A549 (cell line): ENCODE measurements at regions not wholly inside any gene's neighbourhood (a gene's known extent, or its start where the extent isn't known, plus 50 kb on each side); places are given as distances from the start of the nearest gene placed in this dataset.

ENCODE experiments used
- ATAC-seq, 2 experiments: fragments of 200-7000 bp in 1 of 2; fragments of >200 bp in 1 of 2; cut with Nextera tagmentation in 1 of 2; cut with Tn5 transposase in 1 of 2; 3 replicates each; pipeline versions ENCODE4 v1.8.0 to v1.9.1; 2018 to 2020; ENCODE audit warnings: mild to moderate bottlenecking in 1 of 2, moderate library complexity in 1 of 2
- CTCF ChIA-PET: fragments of 300-600 bp; sonication (Branson Sonifier 250); formaldehyde crosslinking; extraction: SDS; loops from one replicate; lab custom pipeline; 2021; ENCODE audit warnings: antibody characterized with exemption, inconsistent platforms; lab: Yijun Ruan, JAX
- POLR2A ChIA-PET: fragments of 350-600 bp; formaldehyde crosslinking; extraction: SDS; loops from one replicate; lab custom pipeline; 2021; ENCODE audit warnings: antibody characterized with exemption, inconsistent platforms; lab: Yijun Ruan, JAX
- DNase-seq, 2 experiments: peaks; one replicate each; pipeline versions ENCODE4 v3.0.0 to v3.0.0-alpha.2; 2011 to 2016; ENCODE audit warnings: low read depth in 1 of 2, low spot score in 1 of 2
- FAIRE-seq: peaks from 2 replicates; lab custom pipeline; 2011; peaks lifted over from hg19 to GRCh38; lab: Jason Lieb, UNC
- H3K27ac ChIP-seq, 2 experiments: fragments of >200 bp; sonication (Bioruptor Twin); formaldehyde crosslinking; 3 replicates each; pipeline ENCODE4 v1.5.1; 2016 to 2017
- H3K4me1 ChIP-seq: fragments of >200 bp; sonication (Bioruptor Twin); formaldehyde crosslinking; 3 replicates; pipeline ENCODE4 v1.6.1; 2016
- H3K4me2 ChIP-seq: fragments of >200 bp; sonication (Bioruptor Twin); formaldehyde crosslinking; 3 replicates; pipeline ENCODE4 v1.6.1; 2016
- H3K4me3 ChIP-seq: fragments of >200 bp; sonication (Bioruptor Twin); formaldehyde crosslinking; 3 replicates; pipeline ENCODE4 v1.5.1; 2016
- H3K9me3 ChIP-seq: fragments of >200 bp; sonication (Bioruptor Twin); formaldehyde crosslinking; 3 replicates; pipeline ENCODE4 v1.6.1; 2016
- CBX2 ChIP-seq: fragments of 200-600 bp; sonication (generic); IDR thresholded peaks from 2 replicates; pipeline ENCODE4 v1.6.1; 2016; ENCODE audit warnings: low read depth, mild to moderate bottlenecking, borderline replicate concordance
- CBX8 ChIP-seq: fragments of 200-600 bp; sonication (generic); IDR thresholded peaks from 2 replicates; pipeline ENCODE4 v1.6.1; 2016
- CHD2 ChIP-seq: fragments of 150-350 bp; IDR thresholded peaks from 2 replicates; pipeline ENCODE4 v1.6.1; 2014; ENCODE audit warnings: low read length; ENCODE audit not compliant: partially characterized antibody
- EHMT2 ChIP-seq: fragments of 200-600 bp; sonication (generic); IDR thresholded peaks from 2 replicates; pipeline ENCODE4 v1.6.1; 2016; ENCODE audit warnings: antibody characterized with exemption, low read depth, mild to moderate bottlenecking, moderate library complexity
- EP300 ChIP-seq, 2 experiments: fragments of >200 bp; sonication (Bioruptor Twin); formaldehyde crosslinking; IDR thresholded peaks; 2 replicates in 1 of 2; 3 replicates in 1 of 2; pipeline ENCODE4 v1.6.1; 2016 to 2017
- FOSL2 ChIP-seq, 2 experiments: fragments of 450-650 bp in 1 of 2; fragments of >200 bp in 1 of 2; sonication (Bioruptor Twin) in 1 of 2; formaldehyde crosslinking; IDR thresholded peaks; 2 replicates each; pipeline versions ENCODE4 v1.5.0 to v1.6.1; 2016 to 2020; ENCODE audit warnings: mild to moderate bottlenecking in 1 of 2, moderate library complexity in 1 of 2
- HOXA7 ChIP-seq: fragments of 250-450 bp; sonication (Bioruptor Pico); IDR thresholded peaks from 2 replicates; pipeline ENCODE4 v1.5.0; 2020; ENCODE audit warnings: mild to moderate bottlenecking, moderate library complexity
- JUN ChIP-seq, 2 experiments: fragments of >200 bp; sonication (Bioruptor Twin); formaldehyde crosslinking; IDR thresholded peaks; 2 replicates in 1 of 2; 3 replicates in 1 of 2; pipeline ENCODE4 v1.6.1; 2016 to 2017
- KDM1A ChIP-seq: fragments of 200-600 bp; sonication (generic); IDR thresholded peaks from 2 replicates; pipeline ENCODE4 v1.6.1; 2016; ENCODE audit warnings: low read depth, mild to moderate bottlenecking
- KDM5A ChIP-seq: fragments of 200-600 bp; sonication (generic); IDR thresholded peaks from 2 replicates; pipeline ENCODE4 v1.6.1; 2016; ENCODE audit warnings: antibody characterized with exemption, mild to moderate bottlenecking
- MAFK ChIP-seq: fragments of 450-650 bp; IDR thresholded peaks from 2 replicates; pipeline ENCODE4 v1.6.1; 2014; ENCODE audit not compliant: partially characterized antibody
- NFE2L2 ChIP-seq: fragments of 150-350 bp; conservative IDR thresholded peaks from 2 replicates; pipeline ENCODE4 v1.6.1; 2014; ENCODE audit warnings: low read length
- RFX5 ChIP-seq: fragments of 450-650 bp; IDR thresholded peaks from 2 replicates; pipeline ENCODE4 v1.7.1; 2014; ENCODE audit warnings: antibody characterized with exemption, mild to moderate bottlenecking, moderate library complexity
- RNF2 ChIP-seq: fragments of 200-600 bp; sonication (generic); IDR thresholded peaks from 2 replicates; pipeline ENCODE4 v1.6.1; 2016; ENCODE audit warnings: low read depth, mild to moderate bottlenecking, antibody characterized with exemption, moderate library complexity, borderline replicate concordance
- ZNF302 ChIP-seq: fragments of 250-450 bp; sonication (Bioruptor Pico); IDR thresholded peaks from 2 replicates; pipeline ENCODE4 v1.9.0; 2021; ENCODE audit warnings: inconsistent platforms, mild to moderate bottlenecking, moderate library complexity
- WGBS: methylation state at CpG from one replicate; pipeline ENCODE4 v1.1.6; 2017; ENCODE audit errors: missing lambda C conversion rate; 5-methylcytosine and 5-hydroxymethylcytosine counted together
- TF ChIP-seq, protein P1 (sequence below): fragments of >200 bp; sonication (Bioruptor Twin); formaldehyde crosslinking; IDR thresholded peaks from 3 replicates; pipeline ENCODE4 v1.6.1; 2016
- TF ChIP-seq, protein P2 (sequence below): fragments of >200 bp; sonication (Bioruptor Twin); formaldehyde crosslinking; IDR thresholded peaks from 2 replicates; pipeline ENCODE4 v1.6.1; 2016

DNA sequence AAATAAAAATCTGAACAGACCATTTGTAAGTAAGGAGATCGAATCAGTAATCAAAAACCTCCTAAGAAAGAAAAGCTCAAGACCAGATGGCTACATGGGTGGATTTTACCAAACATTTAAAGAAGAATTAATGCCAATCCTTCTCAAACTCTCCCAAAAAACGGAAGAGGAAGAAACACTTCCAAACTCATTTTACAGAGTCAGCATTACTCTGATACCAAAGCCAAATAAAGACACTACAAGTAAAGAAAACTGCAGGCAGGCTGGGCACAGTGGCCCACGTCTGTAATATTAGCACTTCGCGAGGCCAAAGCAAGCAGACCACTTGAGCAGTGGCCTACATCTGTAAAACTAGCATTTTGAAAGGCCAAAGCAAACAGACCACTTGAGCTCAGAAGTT lies 159.8 kb downstream of the DPY19L2 start:
- no peak for DNase-seq
- ATAC-seq = no peak
- Histone ChIP-seq H3K27ac (no peak overlapping the region), H3K9me3 (0 out of 3 replicates have a peak, but pooled peaks cover 3% of the 10 kb centered on the region), H3K4me3 (no peak overlapping the region), H3K4me1 (no peaks in the 10 kb centered on the region), H3K4me2 (no peak overlapping the region)
- FAIRE-seq = no peak
- WGBS = 43% methylated on average over 5 of the region's 5 CpGs
- ChIA-PET CTCF (no interaction called here), POLR2A (no interaction called here)
- TF ChIP-seq RNF2 = no peak
- TF ChIP-seq MAFK = peak; percentile 53

DNA sequence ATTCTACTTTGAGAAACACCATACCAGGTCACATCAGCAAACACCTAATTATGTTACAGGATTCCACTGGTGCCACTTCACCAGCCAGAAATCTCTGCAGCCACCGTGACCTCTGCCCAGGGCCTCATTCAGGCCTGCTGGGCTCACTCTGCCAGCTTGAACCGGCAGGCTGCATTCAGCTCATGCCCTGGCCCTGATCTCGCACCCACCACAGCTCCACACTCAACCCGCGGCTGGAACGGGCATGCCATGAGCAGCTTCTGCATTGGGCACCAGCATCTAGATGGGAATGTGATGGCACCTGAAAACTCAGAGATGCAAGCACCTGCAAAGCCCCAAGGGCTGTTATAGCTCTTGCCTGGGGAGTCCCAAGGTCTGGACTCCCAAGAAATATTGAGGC lies 168.7 kb downstream of the DPY19L2 start:
- Histone ChIP-seq H3K4me1 (peaks cover 15% of the 10 kb centered on the region; the same call in 2 of the 3 replicates), H3K27ac (no peak overlapping the region), H3K4me3 (no peak overlapping the region), H3K9me3 (no peaks in the 10 kb centered on the region), H3K4me2 (no peak overlapping the region)
- DNase-seq (no peak), ATAC-seq (no peak), FAIRE-seq (no peak)
- no peak for TF ChIP-seq CBX8
- no peak for TF ChIP-seq KDM1A
- TF ChIP-seq, protein P1, sequence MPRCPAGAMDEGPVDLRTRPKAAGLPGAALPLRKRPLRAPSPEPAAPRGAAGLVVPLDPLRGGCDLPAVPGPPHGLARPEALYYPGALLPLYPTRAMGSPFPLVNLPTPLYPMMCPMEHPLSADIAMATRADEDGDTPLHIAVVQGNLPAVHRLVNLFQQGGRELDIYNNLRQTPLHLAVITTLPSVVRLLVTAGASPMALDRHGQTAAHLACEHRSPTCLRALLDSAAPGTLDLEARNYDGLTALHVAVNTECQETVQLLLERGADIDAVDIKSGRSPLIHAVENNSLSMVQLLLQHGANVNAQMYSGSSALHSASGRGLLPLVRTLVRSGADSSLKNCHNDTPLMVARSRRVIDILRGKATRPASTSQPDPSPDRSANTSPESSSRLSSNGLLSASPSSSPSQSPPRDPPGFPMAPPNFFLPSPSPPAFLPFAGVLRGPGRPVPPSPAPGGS = no peak
- no peak for TF ChIP-seq EP300 (IDR thresholded peaks at IDR 0.05)
- TF ChIP-seq JUN (IDR thresholded peaks at IDR 0.05) = no peak
- no peak for TF ChIP-seq NFE2L2
- no peak for TF ChIP-seq EHMT2
- TF ChIP-seq, protein P2, sequence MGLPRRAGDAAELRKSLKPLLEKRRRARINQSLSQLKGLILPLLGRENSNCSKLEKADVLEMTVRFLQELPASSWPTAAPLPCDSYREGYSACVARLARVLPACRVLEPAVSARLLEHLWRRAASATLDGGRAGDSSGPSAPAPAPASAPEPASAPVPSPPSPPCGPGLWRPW = no peak
- POLR2A ChIA-PET = no interaction called here
- WGBS = 69% methylated on average over 6 of the region's 6 CpGs
- CTCF ChIA-PET = no interaction called here

DNA sequence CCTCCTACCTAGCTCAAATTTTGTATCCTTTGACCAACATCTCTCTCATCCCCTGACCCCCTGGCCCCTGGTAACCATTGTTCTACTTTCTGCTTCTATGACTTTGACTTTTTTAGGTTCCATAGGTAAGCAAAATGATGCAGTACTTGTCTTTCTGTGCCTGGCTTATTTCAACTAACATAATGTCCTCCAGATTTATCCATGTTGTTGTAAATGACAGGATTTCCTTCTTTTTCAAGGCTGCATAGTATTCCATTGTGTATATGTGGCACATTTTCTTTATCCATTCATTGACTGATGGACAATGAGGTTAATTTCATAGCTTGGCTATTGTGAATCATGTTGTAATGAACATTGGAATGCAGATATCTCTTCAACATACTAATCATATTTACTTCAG lies 170.1 kb downstream of the DPY19L2 start:
- Histone ChIP-seq H3K4me3 (no peak overlapping the region), H3K27ac (no peak overlapping the region), H3K4me2 (no peak overlapping the region), H3K4me1 (peaks cover 15% of the 10 kb centered on the region; the same call in 2 of the 3 replicates), H3K9me3 (no peaks in the 10 kb centered on the region)
- ChIA-PET CTCF (no interaction called here), POLR2A (no interaction called here)
- TF ChIP-seq RFX5 (no peak), KDM1A (peak; percentile 56; the same call in 1 of the 2 replicates)
- FAIRE-seq (no peak), ATAC-seq (no peak), DNase-seq (no peak)

DNA sequence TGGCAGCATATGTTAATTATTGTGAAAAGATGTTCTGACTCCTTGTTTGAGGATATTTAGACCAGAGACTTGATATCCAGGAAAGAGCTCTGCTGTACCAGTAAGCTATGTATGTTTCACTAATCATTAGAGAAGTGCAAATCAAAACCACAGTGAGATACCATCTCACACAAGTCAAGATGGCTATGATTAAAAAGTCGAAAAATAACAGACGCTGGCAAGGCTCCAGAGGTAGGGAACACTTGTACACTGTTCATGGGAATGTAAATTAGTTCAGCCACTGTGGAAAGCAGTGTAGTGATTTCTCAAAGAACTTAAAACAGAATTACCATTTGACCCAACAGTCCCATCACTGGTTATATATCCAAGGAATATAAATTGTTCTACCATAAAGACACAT lies 171.6 kb downstream of the DPY19L2 start:
- FAIRE-seq (no peak), DNase-seq (no peak), ATAC-seq (no peak)
- TF ChIP-seq HOXA7 (CRISPR knock-in tag) = no peak
- no peak for TF ChIP-seq KDM5A
- no peak for TF ChIP-seq CBX8
- TF ChIP-seq, protein P2 = no peak
- no peak for TF ChIP-seq RNF2
- TF ChIP-seq CBX2 = no peak
- no peak for TF ChIP-seq FOSL2 (IDR thresholded peaks at IDR 0.05)
- no peak for TF ChIP-seq FOSL2 (CRISPR knock-in tag; IDR thresholded peaks at IDR 0.05)
- no peak for TF ChIP-seq ZNF302 (CRISPR knock-in tag)
- TF ChIP-seq MAFK = no peak
- no peak for TF ChIP-seq JUN (IDR thresholded peaks at IDR 0.05)
- no peak for TF ChIP-seq CHD2
- 47% methylated on average over 2 of the region's 2 CpGs for WGBS
- no peak overlapping the region for H3K4me3 ChIP-seq
- peaks cover 15% of the 10 kb centered on the region; the same call in 2 of the 3 replicates for H3K4me1 ChIP-seq
- H3K9me3 ChIP-seq = no peaks in the 10 kb centered on the region
- ChIA-PET CTCF (interaction anchor here (0.6 kb wide), 1 partner anchor 394 kb away, joined by 3 read pairs; no protein-coding TSS in a partner anchor), POLR2A (no interaction called here)
- no peak overlapping the region for H3K4me2 ChIP-seq
- no peak overlapping the region for H3K27ac ChIP-seq
